Tibial nerve (tissue), 4 donors: ENCODE measurements at regions not wholly inside any gene's neighbourhood (a gene's known extent, or its start where the extent isn't known, plus 50 kb on each side); places are given as distances from the start of the nearest gene placed in this dataset.
A peak's percentile ranks its signal among the peaks of the same experiment; 100 is the strongest.

ENCODE experiments used
- DNase-seq, 2 donors: peaks; one replicate each; pipeline ENCODE4 v3.0.0-alpha.2; 2019; ENCODE audit warnings: low spot score in 2 of 2
- H3K27ac ChIP-seq, 4 donors: fragments of 200-600 bp; sonication (generic) in 3 of 4; one replicate each; pipeline ENCODE4 v1.5.1; 2017 to 2019; ENCODE audit warnings: mild to moderate bottlenecking in 1 of 4
- H3K27me3 ChIP-seq, 2 donors: fragments of 200-600 bp; sonication (generic) in 1 of 2; one replicate each; pipeline versions ENCODE4 v1.5.1 to v1.6.0; 2017 to 2019
- H3K36me3 ChIP-seq, 3 donors: fragments of 200-600 bp; sonication (generic); one replicate each; pipeline ENCODE4 v1.5.1; 2018 to 2019
- H3K4me1 ChIP-seq, 4 donors: fragments of 200-600 bp; sonication (generic) in 3 of 4; one replicate each; pipeline ENCODE4 v1.5.1; 2017 to 2019
- H3K4me3 ChIP-seq, 4 donors: fragments of 200-600 bp; sonication (generic) in 3 of 4; one replicate each; pipeline ENCODE4 v1.5.1; 2017 to 2019; ENCODE audit warnings: mild to moderate bottlenecking in 1 of 4, moderate library complexity in 1 of 4
- H3K9me3 ChIP-seq, 4 donors: fragments of 200-600 bp; sonication (generic) in 3 of 4; one replicate each; pipeline ENCODE4 v1.5.1; 2017 to 2019
- CTCF ChIP-seq, 5 experiments: fragments of 200-600 bp in 3 of 5; fragments of 450-650 bp in 2 of 5; sonication (generic) in 3 of 5; IDR thresholded peaks; one replicate each; pipeline ENCODE4 v1.5.1; 2016 to 2019; ENCODE audit warnings: antibody characterized with exemption in 5 of 5, mild to moderate bottlenecking in 3 of 5, moderate library complexity in 2 of 5
- EP300 ChIP-seq, 2 donors: sonication (generic); formaldehyde crosslinking; IDR thresholded peaks; one replicate each; pipeline ENCODE4 v1.6.1; 2017; ENCODE audit warnings: antibody characterized with exemption in 2 of 2, mild to moderate bottlenecking in 1 of 2
- POLR2A ChIP-seq, 2 donors: fragments of 450-650 bp; IDR thresholded peaks; one replicate each; pipeline ENCODE4 v1.6.1; 2017; ENCODE audit warnings: antibody characterized with exemption in 2 of 2, mild to moderate bottlenecking in 2 of 2, moderate library complexity in 2 of 2
- WGBS, 2 donors: methylation state at CpG; one replicate each; pipeline ENCODE4 v1.1.5; 2018; 5-methylcytosine and 5-hydroxymethylcytosine counted together

- Histone ChIP-seq H3K36me3 (no peaks in the 10 kb centered on the region), H3K27me3 (no peaks in the 10 kb centered on the region), H3K9me3 (peaks cover 0 to 21% (median 0%) of the 10 kb centered on the region in 4 donors), H3K4me1 (no peaks in the 10 kb centered on the region), H3K4me3 (no peak overlapping the region), H3K27ac (no peak overlapping the region)
- no peak for DNase-seq
- WGBS, 2 donors, result 58 to 69% methylated on average over 3 of the region's 3 CpGs
- no peak for TF ChIP-seq EP300 (IDR thresholded peaks at IDR 0.05)
- no peak for TF ChIP-seq POLR2A (IDR thresholded peaks at IDR 0.05)
- TF ChIP-seq CTCF (IDR thresholded peaks at IDR 0.05), result no peak
These were observed 80.8 kb upstream of the STMND1 start for GRCh38 chr6:17020889-17021538.

- H3K27ac ChIP-seq, result no peak overlapping the region
- H3K4me1 ChIP-seq, result no peaks in the 10 kb centered on the region
- H3K4me3 ChIP-seq, result no peak overlapping the region
- no peaks in the 10 kb centered on the region for H3K27me3 ChIP-seq
- no peaks in the 10 kb centered on the region for H3K9me3 ChIP-seq
- DNase-seq, result no peak
- no peaks in the 10 kb centered on the region for H3K36me3 ChIP-seq
- TF ChIP-seq POLR2A (IDR thresholded peaks at IDR 0.05), result no peak
- TF ChIP-seq CTCF (IDR thresholded peaks at IDR 0.05), result no peak
- TF ChIP-seq EP300 (IDR thresholded peaks at IDR 0.05), result no peak
- 94 to 95% methylated on average over 5 of the region's 5 CpGs for WGBS, 2 donors
These were observed 83.4 kb upstream of the STMND1 start for GRCh38 chr6:17018425-17018824.

DNA sequence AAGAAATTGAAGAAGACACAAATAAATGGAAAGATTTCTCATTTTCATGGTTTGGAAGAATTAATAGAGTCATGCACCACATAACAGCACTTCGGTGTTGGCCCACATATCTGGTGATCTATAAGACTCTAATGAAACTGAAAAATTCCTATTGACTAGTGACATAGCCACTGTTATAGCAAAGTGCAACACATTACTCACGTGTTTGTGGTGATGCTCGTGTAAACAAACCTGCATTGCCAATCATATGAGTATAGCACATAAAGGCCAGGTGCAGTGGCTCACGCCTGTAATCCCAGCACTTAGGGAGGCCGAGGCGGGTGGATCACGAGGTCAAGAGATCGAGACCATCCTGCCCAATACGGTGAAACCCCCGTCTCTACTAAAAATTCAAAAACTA, 84.4 kb upstream of the STMND1 start:
- Histone ChIP-seq H3K27ac (no peak overlapping the region), H3K9me3 (no peaks in the 10 kb centered on the region), H3K36me3 (no peaks in the 10 kb centered on the region), H3K4me1 (peaks cover 0 to 3% (median 0%) of the 10 kb centered on the region in 4 donors), H3K27me3 (no peaks in the 10 kb centered on the region), H3K4me3 (no peak overlapping the region)
- DNase-seq, result no peak
- 93 to 95% methylated on average over 10 of the region's 10 CpGs for WGBS, 2 donors
- no peak for TF ChIP-seq EP300 (IDR thresholded peaks at IDR 0.05)
- TF ChIP-seq CTCF (IDR thresholded peaks at IDR 0.05), result no peak
- TF ChIP-seq POLR2A (IDR thresholded peaks at IDR 0.05), result no peak

- 15 to 57% methylated on average over 41 to 43 of the region's 51 CpGs for WGBS, 2 donors
- Histone ChIP-seq H3K27me3 (peaks cover 0 to 3% of the 10 kb centered on the region in 2 donors), H3K9me3 (no peaks in the 10 kb centered on the region), H3K27ac (no peak overlapping the region), H3K36me3 (no peaks in the 10 kb centered on the region), H3K4me1 (peaks cover 0 to 6% (median 0%) of the 10 kb centered on the region in 4 donors), H3K4me3 (peak overlapping the region; percentile 12 to 53 (median 38))
- TF ChIP-seq EP300 (IDR thresholded peaks at IDR 0.05) (no peak), POLR2A (IDR thresholded peaks at IDR 0.05) (no peak), CTCF (IDR thresholded peaks at IDR 0.05) (no peak)
- no peak for DNase-seq
These were observed 86.1 kb upstream of the STMND1 start for GRCh38 chr6:17015551-17016381.

DNA sequence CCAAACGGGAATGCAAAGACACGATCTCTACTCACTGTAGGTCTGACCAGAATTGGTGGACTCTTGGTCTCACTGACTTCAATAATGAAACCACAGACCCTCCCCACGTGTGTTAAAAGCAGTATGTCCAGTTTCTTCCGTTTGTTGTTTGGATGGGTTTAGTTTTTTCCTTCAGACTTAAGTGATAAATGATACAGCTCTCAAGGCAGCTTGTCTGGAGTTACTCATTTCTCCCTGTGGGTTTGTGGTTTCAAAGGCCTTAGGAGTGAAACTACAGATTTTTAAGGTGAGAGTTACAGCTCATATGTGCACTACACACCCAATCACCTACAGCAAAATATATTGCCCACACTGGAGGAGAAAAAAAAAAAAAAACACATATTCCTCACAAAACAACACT, 86.7 kb upstream of the STMND1 start:
- H3K36me3 ChIP-seq, result no peaks in the 10 kb centered on the region
- H3K27me3 ChIP-seq, result peaks cover 0 to 3% of the 10 kb centered on the region in 2 donors
- H3K9me3 ChIP-seq, result no peaks in the 10 kb centered on the region
- no peak overlapping the region for H3K27ac ChIP-seq
- TF ChIP-seq POLR2A (IDR thresholded peaks at IDR 0.05) (no peak), CTCF (IDR thresholded peaks at IDR 0.05) (no peak), EP300 (IDR thresholded peaks at IDR 0.05) (no peak)
- no peak overlapping the region for H3K4me3 ChIP-seq
- peaks cover 0 to 6% (median 0%) of the 10 kb centered on the region in 4 donors for H3K4me1 ChIP-seq
- DNase-seq, result no peak
- WGBS, 2 donors, result 72 to 88% methylated on average over 4 of the region's 4 CpGs
